ENCODE measurements at regions not wholly inside any gene's neighbourhood (a gene's known extent, or its start where the extent isn't known, plus 50 kb on each side); places are given as distances from the start of the nearest gene placed in this dataset.
A peak's percentile ranks its signal among the peaks of the same experiment; 100 is the strongest.
"Not testable (repeated sequence)": the region's sequence is repeated elsewhere in the genome, so short reads cannot be mapped to it uniquely, and the experiment has no call there.

GRCh38 chr6:68279793-68280557 lies 355.1 kb upstream of the ADGRB3 start:
- DNase-seq (ENCODE audit: low read depth, low spot score), result peak; percentile 34

GRCh38 chr6:68273297-68273696 lies 361.8 kb upstream of the ADGRB3 start:
- in situ Hi-C loops (cut with HindIII; ENCODE audit: low pct_unique_long_range_greater_than_20kb, low sequenced_read_pairs), result no loop called here
- DNase-seq (ENCODE audit: low read depth, low spot score), result no peak

More at GRCh38 chr6:68279793-68280557, 355.1 kb upstream of the ADGRB3 start:
- in situ Hi-C loops (cut with HindIII; ENCODE audit: low pct_unique_long_range_greater_than_20kb, low sequenced_read_pairs), result no loop called here

GRCh38 chr6:68256391-68256790 lies 378.7 kb upstream of the ADGRB3 start:
- no peak for DNase-seq (ENCODE audit: low read depth, low spot score)
- in situ Hi-C loops (cut with HindIII; ENCODE audit: low pct_unique_long_range_greater_than_20kb, low sequenced_read_pairs), result no loop called here

- DNase-seq (ENCODE audit: low read depth, low spot score), result no peak
- in situ Hi-C loops (cut with HindIII; ENCODE audit: low pct_unique_long_range_greater_than_20kb, low sequenced_read_pairs), result no loop called here
Measured at GRCh38 chr6:68252632-68253031, 382.4 kb upstream of the ADGRB3 start.

- DNase-seq (ENCODE audit: low read depth, low spot score), result no peak
- in situ Hi-C loops (cut with HindIII; ENCODE audit: low pct_unique_long_range_greater_than_20kb, low sequenced_read_pairs), result no loop called here
Measured at GRCh38 chr6:68247782-68248181, 387.3 kb upstream of the ADGRB3 start.

- in situ Hi-C loops (cut with HindIII; ENCODE audit: low pct_unique_long_range_greater_than_20kb, low sequenced_read_pairs), result no loop called here
- no peak for DNase-seq (ENCODE audit: low read depth, low spot score)
Measured at GRCh38 chr6:68240726-68241125, 394.4 kb upstream of the ADGRB3 start.

- in situ Hi-C loops (cut with HindIII; ENCODE audit: low pct_unique_long_range_greater_than_20kb, low sequenced_read_pairs), result no loop called here
- DNase-seq (ENCODE audit: low read depth, low spot score), result no peak
Measured at GRCh38 chr6:68239034-68239433, 396.0 kb upstream of the ADGRB3 start.

- in situ Hi-C loops (cut with HindIII; ENCODE audit: low pct_unique_long_range_greater_than_20kb, low sequenced_read_pairs), result no loop called here
- no peak for DNase-seq (ENCODE audit: low read depth, low spot score)
Measured at GRCh38 chr6:68238097-68238601, 396.9 kb upstream of the ADGRB3 start.

GRCh38 chr6:68237205-68237604 lies 397.9 kb upstream of the ADGRB3 start:
- no peak for DNase-seq (ENCODE audit: low read depth, low spot score)
- in situ Hi-C loops (cut with HindIII; ENCODE audit: low pct_unique_long_range_greater_than_20kb, low sequenced_read_pairs), result no loop called here

GRCh38 chr6:68235326-68235784 lies 399.7 kb upstream of the ADGRB3 start:
- in situ Hi-C loops (cut with HindIII; ENCODE audit: low pct_unique_long_range_greater_than_20kb, low sequenced_read_pairs), result no loop called here
- DNase-seq (ENCODE audit: low read depth, low spot score), result no peak

- DNase-seq (ENCODE audit: low read depth, low spot score), result no peak
- in situ Hi-C loops (cut with HindIII; ENCODE audit: low pct_unique_long_range_greater_than_20kb, low sequenced_read_pairs), result no loop called here
Measured at GRCh38 chr6:68233623-68234022, 401.5 kb upstream of the ADGRB3 start.

- in situ Hi-C loops (cut with HindIII; ENCODE audit: low pct_unique_long_range_greater_than_20kb, low sequenced_read_pairs), result no loop called here
- DNase-seq (ENCODE audit: low read depth, low spot score), result no peak
Measured at GRCh38 chr6:68229566-68229965, 405.5 kb upstream of the ADGRB3 start.

GRCh38 chr6:68226460-68226859 lies 408.6 kb upstream of the ADGRB3 start:
- DNase-seq (ENCODE audit: low read depth, low spot score), result peak; percentile 40
- in situ Hi-C loops (cut with HindIII; ENCODE audit: low pct_unique_long_range_greater_than_20kb, low sequenced_read_pairs), result no loop called here

- in situ Hi-C loops (cut with HindIII; ENCODE audit: low pct_unique_long_range_greater_than_20kb, low sequenced_read_pairs), result no loop called here
- no peak for DNase-seq (ENCODE audit: low read depth, low spot score)
Measured at GRCh38 chr6:68225729-68226128, 409.4 kb upstream of the ADGRB3 start.

GRCh38 chr6:68211242-68211795 lies 423.8 kb upstream of the ADGRB3 start:
- in situ Hi-C loops (cut with HindIII; ENCODE audit: low pct_unique_long_range_greater_than_20kb, low sequenced_read_pairs), result no loop called here

GRCh38 chr6:68207612-68208011 lies 427.5 kb upstream of the ADGRB3 start:
- in situ Hi-C loops (cut with HindIII; ENCODE audit: low pct_unique_long_range_greater_than_20kb, low sequenced_read_pairs); DNase-seq (ENCODE audit: low read depth, low spot score): not testable (repeated sequence)

More at GRCh38 chr6:68211242-68211795, 423.8 kb upstream of the ADGRB3 start:
- no peak for DNase-seq (ENCODE audit: low read depth, low spot score)

GRCh38 chr6:68200929-68201328 lies 434.2 kb upstream of the ADGRB3 start:
- in situ Hi-C loops (cut with HindIII; ENCODE audit: low pct_unique_long_range_greater_than_20kb, low sequenced_read_pairs), result no loop called here
- no peak for DNase-seq (ENCODE audit: low read depth, low spot score)

GRCh38 chr6:68197356-68197755 lies 437.7 kb upstream of the ADGRB3 start:
- in situ Hi-C loops (cut with HindIII; ENCODE audit: low pct_unique_long_range_greater_than_20kb, low sequenced_read_pairs), result no loop called here
- no peak for DNase-seq (ENCODE audit: low read depth, low spot score)

GRCh38 chr6:68196645-68197044 lies 438.4 kb upstream of the ADGRB3 start:
- DNase-seq (ENCODE audit: low read depth, low spot score), result peak; percentile 57
- in situ Hi-C loops (cut with HindIII; ENCODE audit: low pct_unique_long_range_greater_than_20kb, low sequenced_read_pairs), result no loop called here

Data from SK-MEL-5 (cell line).